Endothelial cell of umbilical vein (primary cell): ENCODE measurements at regions not wholly inside any gene's neighbourhood (a gene's known extent, or its start where the extent isn't known, plus 50 kb on each side); places are given as distances from the start of the nearest gene placed in this dataset.

Experiments
- BruUV-seq: library from RNA; stranded (reverse); fragments of 400-500 nt; replicated peaks from 2 replicates; lab custom pipeline; 2021; lab: Mats Ljungman, UMichigan
- CTCF ChIA-PET: fragments of 300-600, 350-600 bp; sonication (Branson Sonifier 250); formaldehyde crosslinking; loops from one replicate; lab custom pipeline; 2021; ENCODE audit warnings: antibody characterized with exemption, inconsistent platforms; lab: Charles Lee
- POLR2A ChIA-PET: fragments of 300-600, 350-600 bp; sonication (Branson Sonifier 250); formaldehyde crosslinking; loops from one replicate; lab custom pipeline; 2021; ENCODE audit warnings: antibody characterized with exemption, inconsistent platforms; lab: Charles Lee
- DNase-seq: peaks from one replicate; pipeline ENCODE4 v3.0.0-alpha.2; 2011; ENCODE audit warnings: low read depth, low spot score
- FAIRE-seq: peaks from 2 replicates; lab custom pipeline; 2011; peaks lifted over from hg19 to GRCh38; lab: Jason Lieb, UNC
- H2AFZ ChIP-seq: 2 replicates; pipeline ENCODE4 v1.6.0; 2012; ENCODE audit warnings: low read depth, low read length, control low read depth, inconsistent platforms
- H3K27ac ChIP-seq: 2 replicates; pipeline ENCODE4 v1.5.1; 2011; ENCODE audit warnings: low read depth, mild to moderate bottlenecking, control low read depth, low read length, moderate library complexity; ENCODE audit not compliant: insufficient read depth
- H3K27me3 ChIP-seq, 2 experiments: 2 replicates each; pipeline versions ENCODE4 v1.6.0 to v1.6.1; 2011; ENCODE audit warnings: low read length in 2 of 2, mixed read lengths in 1 of 2; ENCODE audit not compliant: control insufficient read depth in 2 of 2, insufficient read depth in 2 of 2
- H3K36me3 ChIP-seq, 2 experiments: 2 replicates in 1 of 2; 3 replicates in 1 of 2; pipeline ENCODE4 v1.5.1; 2011; ENCODE audit warnings: low read length in 2 of 2, mild to moderate bottlenecking in 1 of 2, moderate library complexity in 1 of 2; ENCODE audit not compliant: control insufficient read depth in 2 of 2, insufficient read depth in 2 of 2; ENCODE audit errors: extremely low read depth in 1 of 2
- H3K4me1 ChIP-seq: 3 replicates; pipeline ENCODE4 v1.5.1; 2011; ENCODE audit warnings: mild to moderate bottlenecking, low read length; ENCODE audit not compliant: control insufficient read depth, insufficient read depth; ENCODE audit errors: extremely low read depth
- H3K4me2 ChIP-seq: 2 replicates; pipeline ENCODE4 v1.6.1; 2011; ENCODE audit warnings: low read length, control low read depth, mixed read lengths; ENCODE audit not compliant: insufficient read depth
- H3K4me3 ChIP-seq, 3 experiments: fragments of 200-600 bp in 1 of 3; sonication (generic), shearing (Covaris generic) in 1 of 3; replicated peaks in 1 of 3; 2 replicates each; pipeline ENCODE4 v1.5.1; 2011 to 2016; ENCODE audit warnings: control low read depth in 3 of 3, low read length in 3 of 3, mild to moderate bottlenecking in 2 of 3, inconsistent platforms in 1 of 3, low read depth in 1 of 3, moderate library complexity in 1 of 3; ENCODE audit not compliant: insufficient read depth in 1 of 3
- H3K79me2 ChIP-seq: 2 replicates; pipeline ENCODE4 v1.6.0; 2012; ENCODE audit warnings: low read length, inconsistent platforms; ENCODE audit not compliant: control insufficient read depth, insufficient read depth
- H3K9ac ChIP-seq: replicated peaks from 2 replicates; pipeline ENCODE3; 2011; ENCODE audit warnings: low read length, control low read depth; ENCODE audit not compliant: insufficient read depth; ENCODE audit errors: extremely low read depth
- H3K9me1 ChIP-seq: replicated peaks from 3 replicates; pipeline ENCODE4 v1.6.0; 2011; ENCODE audit warnings: mild to moderate bottlenecking, low read length; ENCODE audit not compliant: control insufficient read depth, insufficient read depth; ENCODE audit errors: extremely low read depth
- H3K9me3 ChIP-seq: replicated peaks from 2 replicates; pipeline ENCODE4 v1.5.1; 2012; ENCODE audit warnings: low read length, inconsistent platforms; ENCODE audit not compliant: control insufficient read depth, insufficient read depth
- H4K20me1 ChIP-seq: replicated peaks from 2 replicates; pipeline ENCODE3; 2011; ENCODE audit warnings: mild to moderate bottlenecking, low read length; ENCODE audit not compliant: control insufficient read depth, insufficient read depth; ENCODE audit errors: extremely low read depth
- CTCF ChIP-seq, 2 donors: IDR thresholded peaks; 1 replicate in 1 of 2; 2 replicates in 1 of 2; pipeline ENCODE4 v1.5.1; 2011; ENCODE audit warnings: low read length in 2 of 2, mild to moderate bottlenecking in 2 of 2, moderate library complexity in 2 of 2, control low read depth in 1 of 2, inconsistent platforms in 1 of 2, low read depth in 1 of 2; ENCODE audit not compliant: insufficient read depth in 1 of 2; ENCODE audit errors: extremely low read depth in 1 of 2
- EZH2 ChIP-seq: IDR thresholded peaks from 2 replicates; pipeline ENCODE4 v1.6.1; 2012; ENCODE audit warnings: borderline replicate concordance, low read depth, mild to moderate bottlenecking, moderate library complexity, low read length, inconsistent platforms; ENCODE audit not compliant: severe bottlenecking
- FOS ChIP-seq: IDR thresholded peaks from 2 replicates; pipeline ENCODE4 v1.6.1; 2011; ENCODE audit warnings: mild to moderate bottlenecking, low read length, moderate library complexity, borderline replicate concordance; ENCODE audit not compliant: insufficient read depth
- GATA2 ChIP-seq: IDR thresholded peaks from 2 replicates; pipeline ENCODE4 v1.7.0; 2011; ENCODE audit warnings: low read depth, mild to moderate bottlenecking, moderate library complexity, mixed read lengths, low read length; ENCODE audit not compliant: insufficient read length, insufficient read depth
- JUN ChIP-seq: IDR thresholded peaks from 2 replicates; pipeline ENCODE4 v1.6.1; 2011; ENCODE audit warnings: borderline replicate concordance, low read depth; ENCODE audit not compliant: insufficient read length, insufficient read depth
- MAX ChIP-seq: IDR thresholded peaks from 2 replicates; pipeline ENCODE4 v1.6.1; 2011; ENCODE audit not compliant: insufficient read depth, insufficient read length
- MYC ChIP-seq: IDR thresholded peaks from one replicate; pipeline ENCODE4 v1.6.1; 2011; ENCODE audit warnings: mild to moderate bottlenecking, low read depth, low read length
- POLR2A ChIP-seq: IDR thresholded peaks from 2 replicates; pipeline ENCODE4 v1.6.1; 2012; ENCODE audit warnings: low read depth, mild to moderate bottlenecking, control low read depth, low read length
- POLR2AphosphoS5 ChIP-seq: IDR thresholded peaks from 2 replicates; pipeline ENCODE4 v1.6.1; 2012; ENCODE audit warnings: low read depth, mild to moderate bottlenecking, control low read depth, low read length, moderate library complexity; ENCODE audit not compliant: insufficient read depth
- dilution Hi-C: fragments of 300-500 bp; cut with MboI; formaldehyde crosslinking; loops from one replicate; pipeline ENCODE4 v1.15.0; 2019; ENCODE audit warnings: low sequenced_read_pairs; ENCODE audit not compliant: extremely low pct_ligation_motif_present
- intact Hi-C: fragments of 100-400 bp; cut with micrococcal nuclease; formaldehyde crosslinking; loops from one replicate; pipeline ENCODE4 v1.10.0; 2022

- Histone ChIP-seq H3K9ac (no peak overlapping the region), H3K79me2 (no peaks in the 10 kb centered on the region), H4K20me1 (no peaks in the 10 kb centered on the region), H3K9me3 (no peaks in the 10 kb centered on the region), H3K4me1 (peaks cover 5% of the 10 kb centered on the region), H2AFZ (no peak overlapping the region), H3K36me3 (no peaks in the 10 kb centered on the region), H3K27ac (no peak overlapping the region), H3K4me3 (no peak overlapping the region), H3K27me3 (no peaks in the 10 kb centered on the region), H3K4me2 (no peak overlapping the region), H3K9me1 (no peaks in the 10 kb centered on the region)
- CTCF ChIA-PET, result interaction anchor here (1.3 kb wide), 1 partner anchor 254 kb away, joined by 3 read pairs; no protein-coding TSS in a partner anchor
- BruUV-seq, result no TSS peak
- TF ChIP-seq GATA2, result no peak
- TF ChIP-seq EZH2, result no peak
- no peak for FAIRE-seq
- intact Hi-C loops, result no loop called here
- dilution Hi-C loops, result no loop called here
- POLR2A ChIA-PET, result no interaction called here
- no peak for DNase-seq
Measured at GRCh38 chr5:82619097-82619496, 340.9 kb upstream of the RPS23 start.

- H4K20me1 ChIP-seq, result no peaks in the 10 kb centered on the region
- DNase-seq (no peak), FAIRE-seq (no peak)
- H3K27ac ChIP-seq, result no peak overlapping the region
- POLR2A ChIA-PET, result no interaction called here
- H3K79me2 ChIP-seq, result no peaks in the 10 kb centered on the region
- no peak overlapping the region for H3K4me3 ChIP-seq
- no peaks in the 10 kb centered on the region for H3K9me3 ChIP-seq
- H2AFZ ChIP-seq, result no peak overlapping the region
- TF ChIP-seq MAX (no peak), MYC (no peak), JUN (no peak), POLR2A (no peak), CTCF (IDR thresholded peaks at IDR 0.05; ENCODE audit: extremely low read depth in 1 of 2, insufficient read depth in 1 of 2, low read depth in 1 of 2, low read length in 2 of 2) (no peak), FOS (no peak), POLR2AphosphoS5 (no peak), EZH2 (no peak), GATA2 (no peak)
- CTCF ChIA-PET, result no interaction called here
- H3K36me3 ChIP-seq, result no peaks in the 10 kb centered on the region
- no peaks in the 10 kb centered on the region for H3K9me1 ChIP-seq
- intact Hi-C loops (no loop called here), dilution Hi-C loops (no loop called here)
- BruUV-seq, result no TSS peak
- H3K4me1 ChIP-seq, result no peaks in the 10 kb centered on the region
- no peaks in the 10 kb centered on the region for H3K27me3 ChIP-seq
- H3K4me2 ChIP-seq, result no peak overlapping the region
- no peak overlapping the region for H3K9ac ChIP-seq
Measured at GRCh38 chr5:82614706-82615105, 336.6 kb upstream of the RPS23 start.
